CD4-positive, alpha-beta T cell (primary cell): ENCODE measurements at regions not wholly inside any gene's neighbourhood (a gene's known extent, or its start where the extent isn't known, plus 50 kb on each side); places are given as distances from the start of the nearest gene placed in this dataset.

ENCODE experiments used
- ATAC-seq: fragments of 200-7000 bp; cut with Tn5 transposase; one replicate; pipeline ENCODE4 v1.10.0; 2022; ENCODE audit warnings: mild to moderate bottlenecking; ENCODE audit not compliant: poor library complexity
- CTCF ChIA-PET: fragments of 350-600 bp; sonication (Branson Sonifier 250); formaldehyde crosslinking; loops from one replicate; lab custom pipeline; 2021; ENCODE audit warnings: antibody characterized with exemption, inconsistent platforms; lab: Charles Lee
- POLR2A ChIA-PET: fragments of 350-600 bp; sonication (Branson Sonifier 250); formaldehyde crosslinking; loops from one replicate; lab custom pipeline; 2021; ENCODE audit warnings: antibody characterized with exemption, inconsistent platforms; lab: Charles Lee
- DNase-seq, 14 experiments: peaks; one replicate each; pipeline ENCODE4 v3.0.0-alpha.2; 2013 to 2020; ENCODE audit warnings: mixed read lengths in 2 of 14
- H3K27ac ChIP-seq, 2 donors: one replicate each; pipeline versions ENCODE4 v1.5.1 to v1.7.0; 2013; ENCODE audit warnings: low read length in 2 of 2, low read depth in 1 of 2, mild to moderate bottlenecking in 1 of 2
- H3K27me3 ChIP-seq, 2 experiments: 1 replicate in 1 of 2; 2 replicates in 1 of 2; pipeline versions ENCODE4 v1.6.1 to v1.7.0; 2013; ENCODE audit warnings: low read length in 2 of 2, control low read depth in 1 of 2, mild to moderate bottlenecking in 1 of 2, moderate library complexity in 1 of 2; ENCODE audit not compliant: insufficient read depth in 2 of 2, control insufficient read depth in 1 of 2
- H3K36me3 ChIP-seq: one replicate; pipeline ENCODE4 v1.6.1; 2013; ENCODE audit warnings: low read length, control low read depth; ENCODE audit not compliant: insufficient read depth
- H3K4me1 ChIP-seq: one replicate; pipeline ENCODE4 v1.6.1; 2013; ENCODE audit warnings: low read length, control low read depth; ENCODE audit not compliant: insufficient read depth
- H3K4me3 ChIP-seq: one replicate; pipeline ENCODE4 v1.5.1; 2013; ENCODE audit warnings: mild to moderate bottlenecking, low read length, moderate library complexity
- H3K9me3 ChIP-seq, 2 experiments: 1 replicate in 1 of 2; 2 replicates in 1 of 2; pipeline versions ENCODE4 v1.6.1 to v1.7.0; 2013; ENCODE audit warnings: low read length in 2 of 2, mild to moderate bottlenecking in 2 of 2, control low read depth in 1 of 2, moderate library complexity in 1 of 2; ENCODE audit not compliant: control insufficient read depth in 1 of 2, insufficient read depth in 1 of 2
- H3K27ac Mint-ChIP-seq: one replicate; pipeline ENCODE4 v1.8.0; 2020; ENCODE audit warnings: mixed read lengths
- H3K27me3 Mint-ChIP-seq: one replicate; pipeline ENCODE4 v1.8.0; 2021; ENCODE audit warnings: mixed read lengths
- H3K36me3 Mint-ChIP-seq: one replicate; pipeline ENCODE4 v1.8.0; 2021; ENCODE audit warnings: low read depth, mixed read lengths
- H3K4me1 Mint-ChIP-seq: one replicate; pipeline ENCODE4 v1.8.0; 2021; ENCODE audit warnings: low read depth, mixed read lengths
- H3K4me3 Mint-ChIP-seq: one replicate; pipeline ENCODE4 v1.8.0; 2020; ENCODE audit warnings: mild to moderate bottlenecking, mixed read lengths
- H3K9me3 Mint-ChIP-seq: one replicate; pipeline ENCODE4 v1.8.0; 2020; ENCODE audit warnings: mixed read lengths
- intact Hi-C, 2 experiments: fragments of 100-400 bp; cut with DNase I in 1 of 2; cut with micrococcal nuclease in 1 of 2; formaldehyde crosslinking; loops; one replicate each; pipeline versions ENCODE4 v1.15.1 to v1.9.0; 2023 to 2025; cut with DNase I, micrococcal nuclease
- TF ChIP-seq, protein P1 (sequence below): fragments of 200-600 bp; IDR thresholded peaks from one replicate; pipeline ENCODE4 v1.8.0; 2022; ENCODE audit warnings: antibody characterized with exemption, mild to moderate bottlenecking

DNA sequence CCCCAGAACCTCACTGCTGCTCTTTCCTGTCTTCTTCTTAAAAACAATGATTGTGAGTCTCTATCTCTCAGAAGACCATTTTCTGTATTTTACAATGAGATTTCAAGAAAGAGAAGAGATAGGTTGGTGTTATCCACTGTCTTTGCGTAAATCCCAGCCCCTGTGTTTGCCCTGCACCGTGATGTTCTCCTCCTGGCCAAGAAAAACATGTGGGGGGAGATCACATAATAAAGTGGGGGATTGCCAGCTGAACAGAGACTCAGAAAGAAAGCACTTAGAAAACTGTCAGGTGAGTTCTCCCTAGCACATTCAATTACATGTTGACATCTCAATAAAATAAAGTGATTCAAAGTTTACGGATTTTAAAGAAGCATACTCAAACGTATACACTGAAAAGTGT lies 105.0 kb upstream of the PITRM1 start:
- CTCF ChIA-PET = no interaction called here
- H3K27ac Mint-ChIP-seq = no peak overlapping the region
- TF ChIP-seq, protein P1, sequence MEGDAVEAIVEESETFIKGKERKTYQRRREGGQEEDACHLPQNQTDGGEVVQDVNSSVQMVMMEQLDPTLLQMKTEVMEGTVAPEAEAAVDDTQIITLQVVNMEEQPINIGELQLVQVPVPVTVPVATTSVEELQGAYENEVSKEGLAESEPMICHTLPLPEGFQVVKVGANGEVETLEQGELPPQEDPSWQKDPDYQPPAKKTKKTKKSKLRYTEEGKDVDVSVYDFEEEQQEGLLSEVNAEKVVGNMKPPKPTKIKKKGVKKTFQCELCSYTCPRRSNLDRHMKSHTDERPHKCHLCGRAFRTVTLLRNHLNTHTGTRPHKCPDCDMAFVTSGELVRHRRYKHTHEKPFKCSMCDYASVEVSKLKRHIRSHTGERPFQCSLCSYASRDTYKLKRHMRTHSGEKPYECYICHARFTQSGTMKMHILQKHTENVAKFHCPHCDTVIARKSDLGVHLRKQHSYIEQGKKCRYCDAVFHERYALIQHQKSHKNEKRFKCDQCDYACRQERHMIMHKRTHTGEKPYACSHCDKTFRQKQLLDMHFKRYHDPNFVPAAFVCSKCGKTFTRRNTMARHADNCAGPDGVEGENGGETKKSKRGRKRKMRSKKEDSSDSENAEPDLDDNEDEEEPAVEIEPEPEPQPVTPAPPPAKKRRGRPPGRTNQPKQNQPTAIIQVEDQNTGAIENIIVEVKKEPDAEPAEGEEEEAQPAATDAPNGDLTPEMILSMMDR = no peak
- intact Hi-C loops = no loop called here
- H3K36me3 ChIP-seq = no peaks in the 10 kb centered on the region
- H3K4me3 Mint-ChIP-seq = no peak overlapping the region
- POLR2A ChIA-PET = no interaction called here
- no peaks in the 10 kb centered on the region for H3K9me3 Mint-ChIP-seq
- no peaks in the 10 kb centered on the region for H3K4me1 Mint-ChIP-seq
- DNase-seq (no peak), ATAC-seq (no peak)
- no peaks in the 10 kb centered on the region for H3K4me1 ChIP-seq
- H3K27me3 ChIP-seq = peaks cover 0 to 2% of the 10 kb centered on the region in 2 experiments
- H3K27me3 Mint-ChIP-seq = peaks cover 16% of the 10 kb centered on the region
- no peaks in the 10 kb centered on the region for H3K9me3 ChIP-seq
- H3K4me3 ChIP-seq = no peak overlapping the region
- H3K36me3 Mint-ChIP-seq = no peaks in the 10 kb centered on the region
- H3K27ac ChIP-seq = no peak overlapping the region

DNA sequence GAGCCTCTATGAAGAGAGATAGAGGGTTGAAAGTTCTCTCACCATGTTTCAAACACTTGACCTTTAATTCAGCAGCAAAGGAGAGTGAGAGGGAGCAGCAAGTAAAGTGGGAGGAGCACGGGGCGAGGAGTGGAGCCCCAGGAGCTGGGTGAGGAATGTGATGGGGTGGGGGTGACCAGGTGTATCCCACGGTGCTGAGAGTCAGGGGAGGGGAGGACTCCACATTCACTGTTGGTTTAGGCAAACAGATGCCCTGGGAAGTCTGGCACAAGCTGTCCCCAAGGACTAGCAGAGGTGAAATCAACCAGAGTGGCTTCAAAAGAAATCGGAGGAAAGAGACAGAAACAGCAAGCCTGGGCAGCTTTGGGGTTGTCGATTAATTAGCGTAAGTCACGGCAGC lies 101.8 kb upstream of the PITRM1 start:
- peaks cover 16% of the 10 kb centered on the region for H3K27me3 Mint-ChIP-seq
- TF ChIP-seq, protein P1 = no peak
- POLR2A ChIA-PET = no interaction called here
- no peaks in the 10 kb centered on the region for H3K36me3 ChIP-seq
- intact Hi-C loops = no loop called here
- no peaks in the 10 kb centered on the region for H3K9me3 Mint-ChIP-seq
- no peaks in the 10 kb centered on the region for H3K4me1 ChIP-seq
- H3K4me1 Mint-ChIP-seq = no peaks in the 10 kb centered on the region
- H3K27ac Mint-ChIP-seq = no peak overlapping the region
- DNase-seq (no peak), ATAC-seq (no peak)
- H3K4me3 ChIP-seq = no peak overlapping the region
- CTCF ChIA-PET = no interaction called here
- H3K4me3 Mint-ChIP-seq = no peak overlapping the region
- no peaks in the 10 kb centered on the region for H3K9me3 ChIP-seq
- H3K27ac ChIP-seq = no peak overlapping the region
- H3K36me3 Mint-ChIP-seq = no peaks in the 10 kb centered on the region
- peaks cover 0 to 2% of the 10 kb centered on the region in 2 experiments for H3K27me3 ChIP-seq

DNA sequence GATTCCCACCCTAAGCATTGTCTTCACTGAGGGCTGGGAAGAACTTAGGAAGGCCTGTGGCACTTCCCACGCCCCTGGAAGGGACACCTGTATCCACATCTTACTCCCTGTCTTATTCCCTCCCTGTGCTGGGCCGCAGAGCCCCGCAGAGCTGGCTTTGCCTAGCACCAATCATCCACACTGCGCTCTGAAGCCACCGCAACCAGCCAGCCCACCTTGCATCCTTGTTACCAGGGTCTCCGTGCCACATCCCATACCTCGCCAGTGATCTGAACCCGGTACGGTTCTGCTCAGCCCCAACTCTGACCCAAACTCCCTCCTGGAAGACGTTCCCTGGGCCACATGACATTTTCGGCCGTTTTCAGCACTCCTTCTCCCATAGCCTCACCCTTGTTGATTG lies 101.4 kb upstream of the PITRM1 start:
- no peaks in the 10 kb centered on the region for H3K9me3 Mint-ChIP-seq
- no peak overlapping the region for H3K4me3 Mint-ChIP-seq
- peaks cover 0 to 2% of the 10 kb centered on the region in 2 experiments for H3K27me3 ChIP-seq
- H3K4me1 Mint-ChIP-seq = no peaks in the 10 kb centered on the region
- no peak overlapping the region for H3K27ac Mint-ChIP-seq
- ChIA-PET POLR2A (no interaction called here), CTCF (no interaction called here)
- no peak overlapping the region for H3K4me3 ChIP-seq
- no peak for DNase-seq
- H3K4me1 ChIP-seq = no peaks in the 10 kb centered on the region
- H3K27ac ChIP-seq = no peak overlapping the region
- no peaks in the 10 kb centered on the region for H3K36me3 Mint-ChIP-seq
- no peak for ATAC-seq
- H3K27me3 Mint-ChIP-seq = peaks cover 16% of the 10 kb centered on the region
- no peaks in the 10 kb centered on the region for H3K36me3 ChIP-seq
- TF ChIP-seq, protein P1 = no peak
- intact Hi-C loops = no loop called here
- H3K9me3 ChIP-seq = no peaks in the 10 kb centered on the region
